HFFc6 (cell line): ENCODE measurements at regions not wholly inside any gene's neighbourhood (a gene's known extent, or its start where the extent isn't known, plus 50 kb on each side); places are given as distances from the start of the nearest gene placed in this dataset.

Source experiments
- DNase-seq: peaks from one replicate; pipeline ENCODE4 v3.0.0-alpha.2; 2018
- H3K27ac Mint-ChIP-seq: 2 replicates; pipeline ENCODE4 v1.8.0; 2020; ENCODE audit warnings: mild to moderate bottlenecking, mixed read lengths
- H3K27me3 Mint-ChIP-seq: 2 replicates; pipeline ENCODE4 v1.8.0; 2021; ENCODE audit warnings: mild to moderate bottlenecking, moderate library complexity, mixed read lengths; ENCODE audit not compliant: insufficient read depth
- H3K36me3 Mint-ChIP-seq: 2 replicates; pipeline ENCODE4 v1.8.0; 2021; ENCODE audit warnings: low read depth, mixed read lengths
- H3K4me1 Mint-ChIP-seq: 2 replicates; pipeline ENCODE4 v1.8.0; 2020; ENCODE audit warnings: low read depth, mixed read lengths
- H3K4me3 Mint-ChIP-seq: 2 replicates; pipeline ENCODE4 v1.8.0; 2020; ENCODE audit warnings: mild to moderate bottlenecking, moderate library complexity, mixed read lengths
- H3K9me3 Mint-ChIP-seq: 2 replicates; pipeline ENCODE4 v1.8.0; 2020; ENCODE audit warnings: mild to moderate bottlenecking, mixed read lengths
- CTCF ChIP-seq: fragments of 200-600 bp; sonication (generic); IDR thresholded peaks from 2 replicates; pipeline ENCODE4 v1.5.0; 2021; ENCODE audit warnings: antibody characterized with exemption, mild to moderate bottlenecking

- Mint-ChIP-seq H3K4me1 (no peaks in the 10 kb centered on the region), H3K4me3 (no peak overlapping the region), H3K9me3 (no peaks in the 10 kb centered on the region), H3K27ac (no peak overlapping the region), H3K36me3 (no peaks in the 10 kb centered on the region; the same call in 1 of the 2 replicates), H3K27me3 (peaks cover 2% of the 10 kb centered on the region; the same call in 1 of the 2 replicates)
- no peak for DNase-seq
- TF ChIP-seq CTCF, result no peak
Measured at GRCh38 chr2:187008111-187008510, 159.1 kb upstream of the ZSWIM2 start.

GRCh38 chr2:187003611-187004010 lies 154.6 kb upstream of the ZSWIM2 start:
- Mint-ChIP-seq H3K9me3 (peaks cover 5% of the 10 kb centered on the region; the same call in 1 of the 2 replicates), H3K4me1 (no peaks in the 10 kb centered on the region), H3K36me3 (no peaks in the 10 kb centered on the region; the same call in 1 of the 2 replicates), H3K4me3 (no peak overlapping the region), H3K27ac (no peak overlapping the region), H3K27me3 (no peaks in the 10 kb centered on the region)
- DNase-seq, result no peak
- TF ChIP-seq CTCF, result no peak

GRCh38 chr2:187003038-187003554 lies 154.1 kb upstream of the ZSWIM2 start:
- peaks cover 5% of the 10 kb centered on the region; the same call in 1 of the 2 replicates for H3K9me3 Mint-ChIP-seq
- H3K27me3 Mint-ChIP-seq, result no peaks in the 10 kb centered on the region
- TF ChIP-seq CTCF, result no peak
- H3K27ac Mint-ChIP-seq, result no peak overlapping the region
- DNase-seq, result no peak
- no peaks in the 10 kb centered on the region for H3K4me1 Mint-ChIP-seq
- no peaks in the 10 kb centered on the region; the same call in 1 of the 2 replicates for H3K36me3 Mint-ChIP-seq
- no peak overlapping the region for H3K4me3 Mint-ChIP-seq

GRCh38 chr2:187002242-187002641 lies 153.3 kb upstream of the ZSWIM2 start:
- Mint-ChIP-seq H3K4me1 (no peaks in the 10 kb centered on the region), H3K4me3 (no peak overlapping the region), H3K36me3 (no peaks in the 10 kb centered on the region; the same call in 1 of the 2 replicates), H3K27ac (no peak overlapping the region), H3K27me3 (no peaks in the 10 kb centered on the region), H3K9me3 (peaks cover 5% of the 10 kb centered on the region; the same call in 1 of the 2 replicates)
- DNase-seq, result no peak
- TF ChIP-seq CTCF, result no peak

GRCh38 chr2:187001248-187001647 lies 152.3 kb upstream of the ZSWIM2 start:
- H3K4me1 Mint-ChIP-seq, result no peaks in the 10 kb centered on the region
- no peak overlapping the region for H3K4me3 Mint-ChIP-seq
- DNase-seq, result no peak
- peaks cover 4% of the 10 kb centered on the region; the same call in 1 of the 2 replicates for H3K27me3 Mint-ChIP-seq
- TF ChIP-seq CTCF, result no peak
- no peaks in the 10 kb centered on the region; the same call in 1 of the 2 replicates for H3K36me3 Mint-ChIP-seq
- H3K9me3 Mint-ChIP-seq, result peaks cover 5% of the 10 kb centered on the region; the same call in 1 of the 2 replicates
- H3K27ac Mint-ChIP-seq, result no peak overlapping the region
